Neural cell (in vitro differentiated cells): ENCODE measurements at regions not wholly inside any gene's neighbourhood (a gene's known extent, or its start where the extent isn't known, plus 50 kb on each side); places are given as distances from the start of the nearest gene placed in this dataset.

Source experiments
- H2AFZ ChIP-seq: fragments of 200-600, 300-800 bp; sonication (generic), shearing (Covaris generic); 2 replicates; pipeline ENCODE4 v1.6.0; 2014; ENCODE audit warnings: low read depth, mild to moderate bottlenecking, antibody characterized with exemption, low read length, moderate library complexity
- H3F3A ChIP-seq: fragments of 200-600 bp; shearing (Covaris generic); 2 replicates; pipeline ENCODE4 v1.6.1; 2016; ENCODE audit warnings: mild to moderate bottlenecking, moderate library complexity, mixed read lengths, antibody characterized with exemption, low read length; ENCODE audit not compliant: insufficient read depth, poor library complexity, severe bottlenecking
- H3K27ac ChIP-seq: fragments of 200-600, 300-800 bp; sonication (generic), shearing (Covaris generic); 2 replicates; pipeline ENCODE4 v1.5.1; 2014; ENCODE audit warnings: mild to moderate bottlenecking, low read length, moderate library complexity
- H3K27me3 ChIP-seq: fragments of 300-800, 200-600 bp; sonication (generic), shearing (Covaris generic); 2 replicates; pipeline ENCODE4 v1.6.0; 2014; ENCODE audit warnings: mild to moderate bottlenecking, low read depth, low read length, moderate library complexity; ENCODE audit not compliant: insufficient read depth
- H3K36me3 ChIP-seq: fragments of 300-800, 200-600 bp; sonication (generic), shearing (Covaris generic); 2 replicates; pipeline ENCODE4 v1.5.1; 2014; ENCODE audit warnings: mild to moderate bottlenecking, antibody characterized with exemption, low read length, moderate library complexity; ENCODE audit not compliant: insufficient read depth
- H3K4me2 ChIP-seq: fragments of 300-800, 200-600 bp; sonication (generic), shearing (Covaris generic); 2 replicates; pipeline ENCODE4 v1.6.0; 2014; ENCODE audit warnings: mild to moderate bottlenecking, low read length
- H3K4me3 ChIP-seq: fragments of 300-800, 200-600 bp; sonication (generic), shearing (Covaris generic); 2 replicates; pipeline ENCODE4 v1.5.1; 2014; ENCODE audit warnings: mild to moderate bottlenecking, low read length, moderate library complexity
- H3K79me2 ChIP-seq: fragments of 200-600 bp; shearing (Covaris generic); replicated peaks from 2 replicates; pipeline ENCODE4 v1.6.0; 2014; ENCODE audit warnings: mild to moderate bottlenecking, low read length, moderate library complexity; ENCODE audit not compliant: insufficient read depth
- H3K9ac ChIP-seq: fragments of 300-800, 200-600 bp; sonication (generic), shearing (Covaris generic); 2 replicates; pipeline ENCODE4 v1.6.1; 2016; ENCODE audit warnings: mild to moderate bottlenecking, low read length, mixed read lengths
- H3K9me2 ChIP-seq: fragments of 200-600 bp; shearing (Covaris generic); 2 replicates; pipeline ENCODE4 v1.6.1; 2016; ENCODE audit warnings: mild to moderate bottlenecking, low read length, mixed read lengths; ENCODE audit not compliant: insufficient read depth
- H3K9me3 ChIP-seq: fragments of 200-600, 300-800 bp; sonication (generic), shearing (Covaris generic); 2 replicates; pipeline ENCODE4 v1.6.1; 2016; ENCODE audit warnings: mild to moderate bottlenecking, mixed run types, low read length, moderate library complexity, mixed read lengths
- H4K20me1 ChIP-seq: fragments of 200-600 bp; shearing (Covaris generic); 2 replicates; pipeline ENCODE4 v1.6.1; 2016; ENCODE audit warnings: mild to moderate bottlenecking, mixed run types; ENCODE audit not compliant: insufficient read depth
- CTCF ChIP-seq: fragments of 450-650 bp; IDR thresholded peaks from 2 replicates; pipeline ENCODE4 v1.5.1; 2014; ENCODE audit warnings: antibody characterized with exemption, mild to moderate bottlenecking, moderate library complexity; ENCODE audit not compliant: poor library complexity, severe bottlenecking
- EP300 ChIP-seq: fragments of 450-650 bp; conservative IDR thresholded peaks from 2 replicates; pipeline ENCODE4 v1.6.1; 2014; ENCODE audit warnings: antibody characterized with exemption, mild to moderate bottlenecking, moderate library complexity; ENCODE audit not compliant: poor library complexity, severe bottlenecking
- EZH2 ChIP-seq: fragments of 200-600, 300-800 bp; shearing (Covaris generic), sonication (generic); IDR thresholded peaks from 2 replicates; pipeline ENCODE4 v1.6.1; 2014; ENCODE audit warnings: antibody characterized with exemption, low read length, borderline replicate concordance, mild to moderate bottlenecking; ENCODE audit not compliant: insufficient read depth, poor library complexity, severe bottlenecking
- MXI1 ChIP-seq: fragments of 450-650 bp; conservative IDR thresholded peaks from 2 replicates; pipeline ENCODE4 v1.6.1; 2014; ENCODE audit warnings: antibody characterized with exemption, mild to moderate bottlenecking; ENCODE audit not compliant: poor library complexity, severe bottlenecking
- POLR2AphosphoS5 ChIP-seq: IDR thresholded peaks from 2 replicates; pipeline ENCODE4 v1.6.1; 2012
- RAD21 ChIP-seq: fragments of 450-650 bp; conservative IDR thresholded peaks from 2 replicates; pipeline ENCODE4 v1.6.1; 2014; ENCODE audit warnings: antibody characterized with exemption, mild to moderate bottlenecking, moderate library complexity
- REST ChIP-seq: IDR thresholded peaks from 2 replicates; pipeline ENCODE4 v1.6.1; 2012; ENCODE audit warnings: borderline replicate concordance
- SMC3 ChIP-seq: fragments of 450-650 bp; conservative IDR thresholded peaks from 2 replicates; pipeline ENCODE4 v1.6.1; 2014; ENCODE audit warnings: antibody characterized with exemption, mild to moderate bottlenecking, moderate library complexity; ENCODE audit not compliant: poor library complexity
- TAF1 ChIP-seq: IDR thresholded peaks from 2 replicates; pipeline ENCODE4 v1.6.1; 2012; ENCODE audit warnings: low read depth

DNA sequence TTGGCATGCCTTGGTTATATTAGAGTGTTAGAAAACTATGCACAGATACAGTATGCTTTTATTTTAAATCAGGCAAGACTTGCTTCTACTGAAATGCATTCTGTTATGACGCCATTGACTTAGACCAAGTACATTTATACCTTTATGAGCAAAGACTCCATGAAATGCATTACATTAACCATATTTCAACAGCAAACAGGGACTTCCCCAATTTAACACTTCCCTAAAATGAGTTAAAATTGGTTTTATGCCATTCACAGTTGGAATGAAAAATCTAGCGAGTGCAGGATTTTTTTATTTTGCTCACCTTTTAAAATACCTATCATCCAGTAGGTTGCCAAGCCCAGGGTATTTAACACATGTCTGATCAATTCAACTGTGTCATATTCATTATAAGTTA is 272.1 kb upstream of the IZUMO3 start:
- H3K9me3 ChIP-seq = no peaks in the 10 kb centered on the region
- H3F3A ChIP-seq = no peaks in the 10 kb centered on the region
- no peak overlapping the region for H3K27ac ChIP-seq
- no peak overlapping the region for H3K4me2 ChIP-seq
- no peak overlapping the region for H3K4me3 ChIP-seq
- H3K27me3 ChIP-seq = no peaks in the 10 kb centered on the region
- H3K9ac ChIP-seq = no peak overlapping the region
- H4K20me1 ChIP-seq = no peaks in the 10 kb centered on the region
- no peaks in the 10 kb centered on the region for H3K36me3 ChIP-seq
- no peaks in the 10 kb centered on the region for H3K9me2 ChIP-seq
- no peaks in the 10 kb centered on the region for H3K79me2 ChIP-seq
- H2AFZ ChIP-seq = no peak overlapping the region
- TF ChIP-seq CTCF = no peak
- TF ChIP-seq REST = no peak
- no peak for TF ChIP-seq MXI1
- no peak for TF ChIP-seq SMC3
- no peak for TF ChIP-seq POLR2AphosphoS5
- TF ChIP-seq EP300 = no peak
- TF ChIP-seq EZH2 = no peak
- TF ChIP-seq RAD21 = no peak
- no peak for TF ChIP-seq TAF1

DNA sequence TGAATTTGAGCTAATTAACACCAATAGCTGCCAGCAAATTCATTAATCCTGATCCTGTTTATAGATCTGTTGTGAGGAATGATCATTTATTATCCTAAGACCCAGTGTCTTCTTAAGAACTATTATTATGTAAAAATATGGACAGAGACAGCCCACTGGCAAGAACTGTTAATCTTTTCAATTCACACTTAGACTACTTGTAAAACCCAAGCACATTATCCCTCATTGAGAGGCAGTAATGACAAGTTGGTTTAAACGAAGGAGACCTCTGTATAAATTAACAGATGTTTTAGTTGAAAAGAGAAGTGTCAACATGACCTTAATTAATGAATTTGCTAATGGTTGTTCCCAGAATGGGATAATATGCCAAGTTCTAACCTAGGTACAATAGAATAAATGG is 270.3 kb upstream of the IZUMO3 start:
- Histone ChIP-seq H3K36me3 (no peaks in the 10 kb centered on the region), H3K9ac (no peak overlapping the region), H3K27ac (no peak overlapping the region), H4K20me1 (no peaks in the 10 kb centered on the region), H2AFZ (no peak overlapping the region), H3K27me3 (no peaks in the 10 kb centered on the region), H3K9me3 (no peaks in the 10 kb centered on the region), H3F3A (no peaks in the 10 kb centered on the region), H3K4me2 (no peak overlapping the region), H3K4me3 (no peak overlapping the region), H3K79me2 (no peaks in the 10 kb centered on the region), H3K9me2 (no peaks in the 10 kb centered on the region)
- no peak for TF ChIP-seq POLR2AphosphoS5
- no peak for TF ChIP-seq EZH2
- TF ChIP-seq REST = no peak
- TF ChIP-seq RAD21 = no peak
- no peak for TF ChIP-seq TAF1
- TF ChIP-seq EP300 = no peak
- no peak for TF ChIP-seq MXI1
- TF ChIP-seq SMC3 = no peak
- TF ChIP-seq CTCF = no peak
